Astrocyte (in vitro differentiated cells and primary cell): ENCODE measurements at regions not wholly inside any gene's neighbourhood (a gene's known extent, or its start where the extent isn't known, plus 50 kb on each side); places are given as distances from the start of the nearest gene placed in this dataset.

Experiments used
- EZH2 ChIP-seq: IDR thresholded peaks from 2 replicates; pipeline ENCODE4 v1.6.1; 2012; ENCODE audit warnings: mild to moderate bottlenecking, low read length, inconsistent platforms; ENCODE audit not compliant: insufficient read depth
- TF ChIP-seq, protein P1 (sequence below): IDR thresholded peaks from 2 replicates; pipeline ENCODE4 v1.5.1; 2011; ENCODE audit warnings: low read depth, mild to moderate bottlenecking, inconsistent platforms, low read length, moderate library complexity; ENCODE audit not compliant: insufficient read depth

- TF ChIP-seq EZH2 = no peak
- TF ChIP-seq, protein P1, sequence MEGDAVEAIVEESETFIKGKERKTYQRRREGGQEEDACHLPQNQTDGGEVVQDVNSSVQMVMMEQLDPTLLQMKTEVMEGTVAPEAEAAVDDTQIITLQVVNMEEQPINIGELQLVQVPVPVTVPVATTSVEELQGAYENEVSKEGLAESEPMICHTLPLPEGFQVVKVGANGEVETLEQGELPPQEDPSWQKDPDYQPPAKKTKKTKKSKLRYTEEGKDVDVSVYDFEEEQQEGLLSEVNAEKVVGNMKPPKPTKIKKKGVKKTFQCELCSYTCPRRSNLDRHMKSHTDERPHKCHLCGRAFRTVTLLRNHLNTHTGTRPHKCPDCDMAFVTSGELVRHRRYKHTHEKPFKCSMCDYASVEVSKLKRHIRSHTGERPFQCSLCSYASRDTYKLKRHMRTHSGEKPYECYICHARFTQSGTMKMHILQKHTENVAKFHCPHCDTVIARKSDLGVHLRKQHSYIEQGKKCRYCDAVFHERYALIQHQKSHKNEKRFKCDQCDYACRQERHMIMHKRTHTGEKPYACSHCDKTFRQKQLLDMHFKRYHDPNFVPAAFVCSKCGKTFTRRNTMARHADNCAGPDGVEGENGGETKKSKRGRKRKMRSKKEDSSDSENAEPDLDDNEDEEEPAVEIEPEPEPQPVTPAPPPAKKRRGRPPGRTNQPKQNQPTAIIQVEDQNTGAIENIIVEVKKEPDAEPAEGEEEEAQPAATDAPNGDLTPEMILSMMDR = peak; percentile 94
Observed at GRCh38 chr2:236343400-236344161, 79.4 kb upstream of the ASB18 start.
